ENCODE measurements at regions not wholly inside any gene's neighbourhood (a gene's known extent, or its start where the extent isn't known, plus 50 kb on each side); places are given as distances from the start of the nearest gene placed in this dataset.
A peak's percentile ranks its signal among the peaks of the same experiment; 100 is the strongest.
"Not testable (repeated sequence)": the region's sequence is repeated elsewhere in the genome, so short reads cannot be mapped to it uniquely, and the experiment has no call there.

GRCh38 chr9:40097992-40098391 lies 742.5 kb downstream of the SPATA31A1 start:
- not testable (repeated sequence) for DNase-seq (ENCODE audit: low read depth in 4 of 4, low spot score in 1 of 4)

DNA sequence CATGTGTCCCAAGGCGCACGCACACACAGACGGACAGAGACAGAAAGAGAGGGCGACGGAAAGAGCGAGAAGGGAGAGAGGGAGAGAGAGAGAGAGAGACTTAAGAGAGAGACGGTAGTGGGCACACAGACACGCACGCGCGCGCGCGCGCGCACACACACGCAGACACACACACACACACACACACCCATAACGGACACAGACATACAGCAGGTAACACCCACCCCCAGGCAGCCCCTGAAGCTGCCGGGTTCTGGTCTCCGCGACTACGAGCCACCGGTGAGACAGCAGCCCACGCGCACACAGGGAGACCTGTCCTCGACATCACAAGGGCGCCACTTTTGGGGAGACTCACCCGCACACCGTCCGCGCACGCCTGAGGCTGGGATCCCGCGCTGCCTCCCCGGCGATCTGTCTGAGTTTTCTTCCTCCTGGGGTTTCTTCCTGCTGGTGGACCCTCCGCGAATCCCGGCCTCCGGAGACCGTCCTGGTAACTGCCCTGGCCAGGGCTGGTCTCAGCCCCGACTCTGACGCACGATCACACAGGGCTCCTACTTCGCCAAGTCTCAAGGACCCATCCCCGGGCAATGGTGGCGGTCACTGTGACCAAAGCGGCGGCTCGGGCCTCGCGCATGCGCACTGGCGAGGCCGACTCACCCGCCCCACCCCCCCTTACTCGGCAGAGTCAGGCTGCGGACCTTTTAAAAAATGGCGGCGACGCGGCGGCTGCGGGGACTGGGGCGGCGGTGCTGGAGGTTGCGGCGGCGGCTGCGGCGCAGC lies 750.7 kb downstream of the SPATA31A1 start:
- peak in 2 of 4 experiments; percentile 1 to 3 for DNase-seq (ENCODE audit: low read depth in 4 of 4, low spot score in 1 of 4)

DNA sequence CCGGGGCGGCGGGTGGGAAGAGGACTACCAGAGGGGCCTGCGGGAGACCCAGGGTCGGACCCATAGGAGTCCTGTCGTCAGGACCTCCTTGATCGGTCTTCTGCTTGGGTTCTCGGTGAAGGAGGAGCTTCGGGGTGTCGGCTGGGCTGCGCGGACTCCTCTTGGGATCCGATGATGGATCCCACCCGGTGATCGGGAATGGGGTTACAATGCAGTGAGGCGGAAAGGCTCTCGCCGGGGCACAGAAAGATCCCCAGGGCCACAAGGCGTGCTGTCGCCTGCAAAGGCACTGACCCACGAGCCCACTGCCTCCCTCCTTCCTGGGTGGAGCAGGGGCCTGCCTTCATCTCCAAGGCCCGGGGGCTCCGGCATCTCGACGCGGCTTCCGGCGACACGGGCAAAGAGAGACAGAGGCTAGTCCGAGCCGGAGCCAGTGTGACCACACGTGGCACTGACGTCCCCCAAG lies 751.3 kb downstream of the SPATA31A1 start:
- DNase-seq (ENCODE audit: low read depth in 4 of 4, low spot score in 1 of 4): not testable (repeated sequence)

DNA sequence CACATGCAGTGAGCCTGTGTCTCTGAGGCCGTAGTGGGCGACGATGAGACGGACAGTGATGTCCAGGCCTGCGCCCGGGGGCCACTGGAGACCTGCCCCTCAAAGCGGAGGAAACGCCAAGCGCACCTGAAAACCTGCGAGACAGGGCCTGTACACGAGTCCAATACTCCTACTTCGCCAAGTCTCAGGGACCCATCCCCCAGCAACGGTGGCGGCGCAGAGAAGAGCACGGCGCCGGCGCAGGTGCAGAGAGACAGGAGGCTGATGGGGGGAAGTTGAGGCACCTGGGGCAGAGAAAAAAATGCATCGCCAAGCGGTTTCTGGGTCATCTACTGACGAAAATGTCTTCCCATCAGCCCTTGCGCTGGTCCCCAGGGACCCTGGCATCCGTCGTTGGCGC lies 751.8 kb downstream of the SPATA31A1 start:
- DNase-seq (ENCODE audit: low read depth in 4 of 4, low spot score in 1 of 4): not testable (repeated sequence)

GRCh38 chr9:40108465-40108864 lies 753.0 kb downstream of the SPATA31A1 start:
- DNase-seq (ENCODE audit: low read depth in 4 of 4, low spot score in 1 of 4): not testable (repeated sequence)

DNA sequence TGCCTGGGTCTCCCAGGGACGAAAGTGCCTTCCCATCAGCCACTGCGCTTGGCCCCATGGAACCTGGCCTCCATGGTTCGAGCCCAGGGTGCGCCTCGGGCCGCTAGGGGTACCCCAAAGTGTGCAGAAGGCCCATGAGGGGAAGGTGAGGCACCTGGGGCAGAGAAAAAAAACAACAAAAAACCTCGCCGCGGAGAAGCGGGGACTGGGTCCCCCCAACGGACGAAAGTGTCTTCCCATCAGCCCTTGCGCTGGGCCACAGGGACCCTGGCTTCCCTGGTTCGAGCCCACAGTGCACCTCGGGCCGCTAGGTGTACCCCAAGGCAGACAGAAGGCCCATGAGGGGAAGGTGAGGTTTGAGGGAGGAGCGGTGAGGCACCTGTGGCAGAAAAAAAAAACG lies 755.3 kb downstream of the SPATA31A1 start:
- not testable (repeated sequence) for DNase-seq (ENCODE audit: low read depth in 4 of 4, low spot score in 1 of 4)

DNA sequence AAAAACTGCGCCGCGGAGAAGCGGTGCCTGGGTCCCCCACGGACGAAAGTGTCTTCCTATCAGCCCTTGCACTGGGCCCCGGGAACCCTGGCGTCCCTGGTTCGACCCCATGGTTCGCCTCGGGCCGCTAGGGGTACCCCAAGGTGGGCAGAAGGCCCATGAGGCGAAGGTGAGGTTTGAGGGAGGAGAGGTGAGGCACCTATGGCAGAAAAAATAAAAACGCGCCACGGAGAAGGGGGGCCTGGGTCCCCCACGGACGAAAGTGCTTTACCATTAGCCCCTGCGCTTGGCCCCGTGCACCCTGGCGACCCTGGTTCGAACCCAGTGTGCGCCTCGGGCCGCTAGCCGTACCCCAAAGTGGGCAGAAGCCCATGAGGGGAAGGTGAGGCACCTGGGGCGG lies 756.1 kb downstream of the SPATA31A1 start:
- DNase-seq (ENCODE audit: low read depth in 4 of 4, low spot score in 1 of 4): not testable (repeated sequence)

GRCh38 chr9:40130598-40130997 lies 775.1 kb downstream of the SPATA31A1 start:
- DNase-seq (ENCODE audit: low read depth in 4 of 4, low spot score in 1 of 4): not testable (repeated sequence)

- DNase-seq (ENCODE audit: low read depth in 4 of 4, low spot score in 1 of 4): not testable (repeated sequence)
These were observed 813.7 kb downstream of the SPATA31A1 start for GRCh38 chr9:40169204-40169603.

GRCh38 chr9:40173316-40173715 lies 817.8 kb downstream of the SPATA31A1 start:
- not testable (repeated sequence) for DNase-seq (ENCODE audit: low read depth in 4 of 4, low spot score in 1 of 4)

DNA sequence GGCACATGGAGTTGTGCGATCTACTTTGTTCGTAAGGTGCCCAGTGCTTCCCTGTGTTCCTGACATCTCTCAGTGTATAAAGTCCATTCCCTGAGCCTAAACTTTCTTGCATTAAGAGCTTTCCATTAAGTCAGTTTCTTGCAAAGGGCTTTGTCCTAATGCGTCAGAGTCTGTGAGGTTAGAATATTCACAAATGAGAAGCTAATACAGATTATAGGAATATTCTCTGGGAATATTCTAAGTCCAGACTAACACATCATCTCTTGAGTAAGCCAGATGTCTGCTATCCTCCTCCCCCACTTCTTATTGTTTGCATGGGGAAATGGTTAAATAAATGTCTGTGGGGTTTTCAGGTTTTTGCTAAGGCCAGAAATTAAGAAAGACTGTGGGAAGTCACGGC lies 818.6 kb downstream of the SPATA31A1 start:
- DNase-seq (ENCODE audit: low read depth in 4 of 4, low spot score in 1 of 4): not testable (repeated sequence)

- not testable (repeated sequence) for DNase-seq (ENCODE audit: low read depth in 4 of 4, low spot score in 1 of 4)
These were observed 821.9 kb downstream of the SPATA31A1 start for GRCh38 chr9:40177403-40177802.

DNA sequence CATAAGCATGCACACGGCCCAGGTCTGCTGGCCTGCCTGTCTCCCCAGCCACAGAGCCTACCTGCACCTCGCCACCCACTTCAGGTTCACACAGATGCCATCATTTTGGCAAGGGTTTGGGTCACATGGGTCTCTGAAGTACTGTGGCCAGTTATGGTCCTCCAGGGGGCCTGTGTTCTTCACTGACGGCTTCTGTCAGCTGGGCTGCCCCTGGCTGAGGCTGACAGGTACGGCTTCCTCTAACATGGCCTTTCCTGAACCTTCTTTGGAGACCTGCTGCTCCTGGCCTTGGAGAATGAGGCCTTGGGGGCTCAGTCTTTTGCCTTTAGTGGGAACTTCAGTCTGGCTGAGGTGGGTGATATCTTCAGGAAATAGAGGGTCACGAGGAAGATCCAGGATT lies 835.9 kb downstream of the SPATA31A1 start:
- DNase-seq (ENCODE audit: low read depth in 4 of 4, low spot score in 1 of 4): not testable (repeated sequence)

DNA sequence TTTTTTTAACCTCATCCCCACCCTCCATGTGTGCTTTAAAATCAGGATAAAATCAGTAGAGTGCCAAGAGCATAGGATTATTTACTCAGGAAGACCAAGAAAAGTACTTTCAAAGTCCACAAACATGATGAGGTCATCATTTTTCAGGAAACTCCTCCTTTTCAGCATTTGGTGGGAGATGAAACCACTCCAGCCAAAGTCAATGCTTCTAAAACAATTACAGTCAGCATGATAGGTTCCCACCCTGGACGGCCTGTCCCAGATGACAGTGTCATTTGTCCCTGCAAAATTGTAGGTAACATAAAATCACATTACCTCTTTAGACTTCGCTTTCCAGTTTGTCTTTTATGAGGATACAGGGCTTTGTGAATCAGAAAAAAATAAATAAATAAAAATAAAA lies 836.7 kb downstream of the SPATA31A1 start:
- DNase-seq (ENCODE audit: low read depth in 4 of 4, low spot score in 1 of 4): not testable (repeated sequence)

- DNase-seq (ENCODE audit: low read depth in 4 of 4, low spot score in 1 of 4): not testable (repeated sequence)
These were observed 840.8 kb downstream of the SPATA31A1 start for GRCh38 chr9:40196165-40196714.

DNA sequence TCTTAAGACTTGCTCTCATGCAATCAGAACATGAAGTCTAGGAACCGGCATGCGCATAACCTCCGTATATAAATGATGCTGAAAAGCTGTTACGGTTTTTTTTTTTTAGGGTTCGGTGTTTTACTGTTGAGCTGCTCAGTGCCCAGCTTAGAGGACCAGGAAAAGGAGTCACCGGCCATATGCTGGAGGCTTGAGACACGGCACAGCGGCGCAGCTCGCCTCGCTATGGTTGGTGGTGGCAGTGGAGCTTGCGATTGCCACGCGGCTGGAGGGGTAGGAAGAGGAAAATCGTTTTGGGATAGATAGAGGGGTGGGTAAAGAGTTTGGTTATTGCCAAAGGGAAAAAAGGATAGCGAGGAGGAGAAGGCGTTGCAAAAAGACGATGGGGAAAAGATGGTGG lies 841.3 kb downstream of the SPATA31A1 start:
- DNase-seq (ENCODE audit: low read depth in 4 of 4, low spot score in 1 of 4): not testable (repeated sequence)

DNA sequence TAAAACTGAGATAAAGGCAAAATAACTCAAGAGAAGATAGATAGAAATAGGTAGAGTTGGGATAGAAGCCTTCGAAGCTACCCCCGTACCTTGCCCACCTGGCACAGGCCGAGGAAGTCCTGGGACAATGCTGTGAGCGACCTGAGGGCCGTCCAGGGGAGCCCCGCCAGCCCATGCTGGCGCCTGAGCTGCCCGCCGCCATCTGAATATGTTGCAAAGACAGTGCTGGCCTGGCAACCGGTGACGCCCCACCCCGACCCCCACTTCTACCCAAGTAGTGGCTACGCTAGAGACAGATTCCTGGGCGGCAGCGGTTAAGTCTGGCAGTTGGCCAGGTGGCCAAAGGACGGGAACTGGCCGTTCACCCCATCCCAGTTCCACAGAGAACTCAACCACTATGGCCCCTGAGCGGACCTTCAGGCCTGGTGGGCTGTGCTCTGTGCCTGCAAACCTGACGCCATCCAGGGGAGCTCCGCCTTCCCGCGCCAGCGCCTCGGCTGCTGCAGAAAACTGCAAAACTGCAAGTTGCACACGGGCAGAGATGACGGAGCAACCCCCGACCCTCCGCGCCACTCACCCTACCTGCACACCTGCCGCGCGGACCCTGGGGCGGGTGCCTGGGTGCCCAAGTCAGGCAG lies 866.2 kb downstream of the SPATA31A1 start:
- not testable (repeated sequence) for DNase-seq (ENCODE audit: low read depth in 4 of 4, low spot score in 1 of 4)

DNA sequence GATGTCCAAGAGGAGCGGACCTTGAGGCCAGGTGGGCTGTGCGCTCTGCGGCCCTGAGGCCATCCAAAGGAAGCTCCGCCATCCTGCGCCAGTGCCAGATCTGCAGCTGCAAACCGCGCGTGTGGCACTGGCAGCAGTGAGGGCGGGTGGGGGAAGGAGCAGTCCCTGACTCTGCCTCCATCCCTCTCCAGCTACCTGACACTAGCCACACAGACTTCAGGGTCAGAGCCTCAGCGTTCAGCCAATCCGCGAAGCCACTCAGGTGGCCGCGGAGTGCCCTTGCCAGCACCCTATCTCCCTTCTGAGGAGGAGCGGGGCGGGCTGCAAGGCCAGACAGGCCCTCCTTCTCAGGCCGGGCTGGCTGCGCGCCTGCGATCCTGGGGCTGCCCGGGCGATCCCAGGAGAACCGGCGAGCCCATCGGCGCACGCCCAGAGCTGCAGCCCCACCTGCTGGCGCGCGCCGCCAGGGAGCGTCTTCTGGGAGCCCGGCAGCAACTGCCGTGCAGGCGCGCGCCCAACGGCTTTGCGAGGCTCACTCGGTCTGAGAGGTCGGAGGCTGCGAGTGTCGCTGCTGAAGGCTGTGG lies 867.2 kb downstream of the SPATA31A1 start:
- DNase-seq (ENCODE audit: low read depth in 4 of 4, low spot score in 1 of 4): not testable (repeated sequence)

GRCh38 chr9:40223353-40223752 lies 867.9 kb downstream of the SPATA31A1 start:
- DNase-seq (ENCODE audit: low read depth in 4 of 4, low spot score in 1 of 4): not testable (repeated sequence)
